ENCODE measurements at regions not wholly inside any gene's neighbourhood (a gene's known extent, or its start where the extent isn't known, plus 50 kb on each side); places are given as distances from the start of the nearest gene placed in this dataset.
A peak's percentile ranks its signal among the peaks of the same experiment; 100 is the strongest.
"Not testable (repeated sequence)": the region's sequence is repeated elsewhere in the genome, so short reads cannot be mapped to it uniquely, and the experiment has no call there.

DNA sequence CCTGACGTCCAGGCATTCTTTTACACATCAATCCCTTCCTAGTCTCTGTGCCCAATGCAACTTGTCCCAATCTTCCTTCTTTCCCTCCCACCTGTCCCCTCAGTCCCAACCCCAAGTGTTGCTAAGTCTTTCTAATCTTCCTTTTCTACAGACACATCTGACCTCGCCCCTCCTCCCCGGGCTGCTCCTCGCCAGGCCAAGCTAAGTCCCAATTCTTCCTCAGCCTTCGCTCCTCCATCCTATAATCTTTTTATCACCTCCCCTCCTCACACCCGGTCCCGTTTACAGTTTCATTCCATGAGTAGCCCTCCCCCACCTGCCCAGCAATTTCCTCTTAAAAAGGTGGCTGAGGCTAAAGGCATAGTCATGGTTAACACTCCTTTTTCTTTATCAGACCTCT is 413.3 kb upstream of the ST8SIA4 start:
- not testable (repeated sequence) for DNase-seq

DNA sequence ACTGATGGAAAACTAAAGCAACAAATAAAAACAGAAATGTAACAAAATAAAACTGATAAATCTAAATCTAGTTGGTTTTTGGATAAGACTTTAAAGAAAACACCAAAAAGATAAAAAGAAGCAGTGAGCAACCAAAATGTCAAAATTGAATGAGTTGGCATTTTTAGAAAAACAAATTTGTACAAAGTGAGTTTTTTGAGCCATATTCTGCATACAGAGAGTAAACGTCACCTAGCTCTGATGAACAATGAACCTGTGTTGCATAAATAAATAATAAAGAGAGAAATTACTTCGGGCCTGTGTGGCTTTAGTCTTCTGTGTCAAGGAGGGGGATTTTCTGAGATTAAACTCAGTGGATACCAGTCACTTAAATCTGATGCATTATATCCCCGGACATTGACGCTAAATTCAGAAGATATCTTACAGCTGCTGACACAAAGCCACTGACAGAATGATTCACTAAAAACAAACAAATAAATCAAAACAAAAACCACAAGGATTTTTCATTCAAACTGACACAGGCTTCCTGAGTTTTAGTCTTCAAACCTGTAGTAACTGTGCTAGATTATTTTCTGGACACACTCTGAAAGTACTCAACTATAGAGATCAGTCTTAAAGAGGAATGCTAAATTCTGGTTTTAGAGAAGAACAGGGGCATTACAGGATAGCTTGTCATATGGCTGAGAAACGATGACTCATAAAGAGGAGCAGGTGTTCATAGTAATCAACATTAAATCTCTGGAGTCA is 403.5 kb upstream of the ST8SIA4 start:
- no peak for DNase-seq

DNA sequence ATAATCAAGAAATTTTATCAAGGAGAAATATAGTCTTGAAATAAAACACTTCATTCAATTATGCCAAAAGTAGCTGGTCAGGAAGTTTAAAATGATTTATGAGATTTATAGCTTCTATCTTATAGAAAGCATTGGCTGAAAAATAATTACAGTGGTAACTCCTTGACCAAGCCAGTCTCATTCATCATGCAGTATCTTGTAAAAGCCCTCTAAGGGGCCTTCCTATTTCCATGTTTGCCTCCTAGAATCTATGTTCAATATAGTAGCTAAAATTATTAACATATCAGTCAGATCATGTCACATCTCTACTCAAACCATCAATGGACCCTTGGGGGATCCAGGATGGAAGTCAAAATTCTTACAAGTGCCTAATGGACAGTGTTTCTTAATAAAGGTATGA is 393.4 kb upstream of the ST8SIA4 start:
- no peak for DNase-seq

DNA sequence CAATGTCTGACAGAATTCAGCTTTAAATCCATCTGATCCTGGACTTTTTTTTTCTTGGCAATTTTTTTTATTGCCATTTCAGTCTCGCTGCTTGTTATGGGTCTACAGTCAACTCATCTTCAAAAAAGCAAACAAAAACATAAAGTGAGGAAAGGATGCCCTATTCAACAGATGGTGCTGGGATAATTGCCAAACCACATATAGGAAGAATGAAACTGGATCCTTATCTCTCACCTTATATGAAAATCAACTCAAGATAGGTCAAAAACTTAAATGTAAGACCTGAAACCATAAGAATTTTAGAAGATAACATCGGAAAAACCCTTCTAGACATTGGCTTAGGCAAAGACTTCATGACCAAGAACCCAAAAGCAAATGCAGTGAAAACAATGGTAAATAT is 389.1 kb upstream of the ST8SIA4 start:
- peak; percentile 25 for DNase-seq

DNA sequence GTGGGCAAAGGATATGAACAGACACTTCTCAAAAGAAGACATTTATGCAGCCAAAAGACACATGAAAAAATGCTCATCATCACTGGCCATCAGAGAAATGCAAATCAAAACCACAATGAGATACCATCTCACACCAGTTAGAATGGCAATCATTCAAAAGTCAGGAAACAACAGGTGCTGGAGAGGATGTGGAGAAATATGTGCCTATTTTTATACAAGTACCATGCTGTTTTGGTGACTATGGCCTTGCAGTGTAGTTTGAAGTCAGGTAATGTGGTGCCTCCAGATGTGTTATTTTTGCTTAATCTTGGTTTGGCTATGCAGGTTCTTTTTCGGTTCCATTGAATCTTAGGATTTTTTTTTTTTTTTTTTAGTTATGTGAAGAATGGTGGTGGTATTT is 387.7 kb upstream of the ST8SIA4 start:
- not testable (repeated sequence) for DNase-seq

DNA sequence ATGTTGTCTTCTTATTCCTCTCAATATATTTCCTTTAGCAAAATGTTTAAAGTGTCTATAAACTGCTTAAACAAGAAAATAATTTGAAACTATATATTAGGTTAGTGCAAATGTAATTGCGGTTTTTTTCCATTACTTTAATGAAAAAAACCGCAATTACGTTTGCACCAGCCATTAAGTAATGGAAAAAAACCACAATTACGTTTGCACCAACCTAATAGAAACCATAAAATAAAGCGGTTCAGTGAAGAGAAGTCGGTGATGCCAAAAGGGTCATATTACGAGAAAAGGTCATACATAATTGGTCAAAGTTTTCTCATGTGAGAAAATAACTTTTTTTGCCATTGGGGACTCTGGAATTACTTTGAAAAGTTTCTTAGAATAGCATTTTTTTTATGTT is 385.6 kb upstream of the ST8SIA4 start:
- no peak for DNase-seq

DNA sequence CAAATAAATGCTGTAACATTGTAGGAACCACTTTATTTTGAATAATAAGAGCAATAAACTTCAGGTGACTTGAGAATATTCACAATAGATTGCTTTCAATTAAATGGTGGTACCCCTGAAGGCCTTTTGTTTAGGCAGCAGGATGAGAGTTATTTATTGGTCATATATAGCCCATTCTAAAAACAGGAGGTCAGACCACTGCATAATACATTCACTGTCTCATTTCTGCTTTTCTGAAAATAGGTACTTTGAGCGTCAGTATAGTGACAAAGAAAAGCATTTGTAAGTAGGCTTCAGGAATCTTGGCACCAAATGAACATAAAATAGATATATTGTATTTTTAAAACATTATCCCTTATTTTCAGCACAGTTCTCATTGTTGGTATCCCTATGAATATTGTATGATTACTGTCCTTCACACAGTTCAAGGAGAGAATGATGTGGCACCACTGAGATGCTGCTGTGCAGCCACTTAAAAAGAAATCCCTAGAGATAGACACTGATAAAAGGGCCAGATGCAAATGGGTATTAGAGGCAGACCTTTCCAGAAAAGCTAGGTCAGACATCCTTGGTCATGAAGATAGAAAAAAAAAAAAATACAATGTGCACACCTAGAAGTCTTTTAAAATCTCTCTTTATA is 381.8 kb upstream of the ST8SIA4 start:
- DNase-seq, result no peak

DNA sequence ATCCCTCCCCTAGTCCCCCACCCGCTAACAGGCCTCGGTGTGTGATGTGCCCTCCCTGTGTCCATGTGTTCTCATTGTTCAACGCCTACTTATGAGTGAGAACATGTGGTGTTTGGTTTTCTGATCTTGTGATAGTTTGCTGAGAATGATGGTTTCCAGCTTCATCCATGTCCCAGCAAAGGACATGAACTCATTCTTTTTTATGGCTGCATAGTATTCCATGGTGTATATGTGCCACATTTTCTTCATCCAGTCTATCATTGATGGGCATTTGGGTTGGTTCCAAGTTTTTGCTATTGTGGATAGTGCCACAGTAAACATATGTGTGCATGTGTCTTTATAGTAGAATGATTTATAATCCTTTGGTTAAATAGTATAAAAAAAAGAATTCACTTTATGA is 380.9 kb upstream of the ST8SIA4 start:
- not testable (repeated sequence) for DNase-seq

DNA sequence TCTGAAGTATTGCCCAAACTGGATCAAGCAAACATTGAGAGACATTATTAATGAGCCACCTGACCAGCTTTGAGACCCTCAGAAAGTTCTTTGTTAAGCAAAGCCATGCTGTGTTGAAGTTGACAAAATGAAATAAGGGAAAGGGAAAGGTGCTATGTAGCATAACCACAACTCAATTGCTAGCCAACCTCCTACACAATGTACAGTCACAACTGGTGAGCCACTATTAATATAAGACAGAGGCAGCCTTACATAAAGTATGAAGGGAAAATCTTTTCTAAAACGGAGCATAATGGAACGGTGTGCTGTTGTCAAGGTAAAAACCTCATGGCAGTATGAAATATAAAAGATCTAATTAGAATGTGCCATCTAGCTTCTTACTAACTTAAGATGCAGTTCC is 375.8 kb upstream of the ST8SIA4 start:
- no peak for DNase-seq

DNA sequence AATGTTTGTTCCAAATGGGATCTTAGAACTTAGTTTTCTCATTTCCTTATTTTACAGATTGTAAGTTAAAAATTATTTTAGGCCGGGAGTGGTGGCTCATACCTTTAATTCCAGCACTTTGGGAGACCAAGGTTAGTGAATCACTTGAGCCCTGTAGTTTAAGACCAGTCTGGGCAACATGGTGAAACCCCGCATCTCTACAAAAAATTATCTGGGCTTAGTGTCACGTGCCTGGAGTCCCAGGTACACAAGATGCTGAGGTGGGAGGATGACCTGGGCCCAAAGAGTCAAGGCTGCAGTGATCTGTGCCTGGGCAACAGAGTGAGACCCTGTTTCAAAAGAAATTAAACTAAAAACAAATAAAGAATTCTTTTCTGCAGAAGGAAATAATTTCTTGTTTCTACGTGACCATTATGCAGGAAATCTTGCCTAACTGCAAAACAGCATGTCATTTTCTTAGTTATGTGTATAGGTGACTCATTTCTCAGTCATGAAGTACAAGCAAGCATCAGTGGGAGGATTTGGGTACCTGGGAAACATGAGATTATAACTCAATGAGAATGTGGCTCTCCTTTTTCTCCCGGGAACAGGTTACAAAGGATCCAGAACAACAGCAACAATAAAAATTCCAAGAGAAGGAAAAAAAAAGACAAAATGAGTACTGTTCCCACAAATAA is 375.1 kb upstream of the ST8SIA4 start:
- DNase-seq, result no peak

DNA sequence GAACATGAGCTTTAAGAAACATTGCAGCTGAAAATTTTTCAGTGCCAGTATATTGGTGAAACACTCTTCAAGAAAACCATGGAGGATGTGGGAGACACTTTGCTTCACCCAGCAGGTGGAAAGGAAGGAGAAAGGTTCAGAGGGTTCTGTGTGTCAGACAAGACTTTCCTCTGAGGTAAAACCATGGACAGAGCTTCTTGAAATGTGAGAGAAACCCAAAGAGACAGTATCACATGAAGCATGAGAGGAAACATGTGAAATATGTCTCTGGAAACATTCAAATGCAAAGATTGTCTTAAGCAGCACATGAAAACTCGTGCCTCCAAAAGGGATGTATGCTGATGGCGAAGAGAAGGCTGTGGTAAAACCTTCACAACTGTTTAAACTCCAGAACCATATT is 368.9 kb upstream of the ST8SIA4 start:
- DNase-seq, result no peak

DNA sequence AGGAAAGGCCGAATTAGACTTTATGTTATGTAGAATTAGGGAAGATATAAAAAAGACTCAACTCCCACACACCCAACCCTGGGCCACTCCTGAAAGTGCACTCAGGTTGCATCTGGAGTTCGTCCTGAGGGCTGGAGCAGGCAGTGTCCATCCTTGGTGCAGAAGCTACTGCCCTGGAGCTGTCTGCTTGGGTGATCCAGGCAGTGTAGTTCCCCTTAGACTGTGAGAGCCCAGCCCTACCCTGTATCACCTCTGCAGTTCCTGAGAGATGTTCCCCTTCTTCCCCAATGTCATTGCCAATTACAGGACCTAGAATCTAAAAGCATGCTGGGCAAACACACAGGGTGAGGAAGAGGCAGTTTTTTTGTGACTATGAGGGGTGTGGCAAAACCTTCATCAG is 368.3 kb upstream of the ST8SIA4 start:
- DNase-seq, result no peak

DNA sequence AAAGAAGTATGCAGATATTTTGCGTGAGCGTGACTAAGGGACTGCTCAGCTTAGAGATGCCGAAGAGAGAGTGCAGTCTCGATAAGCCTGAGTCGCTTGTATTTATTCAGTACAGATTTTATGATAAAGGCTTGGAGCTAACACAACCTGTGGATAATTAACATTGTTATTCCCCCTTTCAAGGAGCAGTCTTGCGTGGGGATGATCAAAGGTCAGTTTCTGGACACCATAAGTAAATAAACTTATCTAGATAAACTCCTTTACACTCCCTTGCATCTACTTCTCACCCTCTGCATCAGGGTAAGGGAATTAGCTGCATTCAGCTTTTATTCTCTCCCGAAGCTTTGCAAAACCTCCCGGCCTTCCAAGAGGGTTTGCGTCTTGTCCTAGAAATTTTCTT is 357.8 kb upstream of the ST8SIA4 start:
- DNase-seq, result no peak

DNA sequence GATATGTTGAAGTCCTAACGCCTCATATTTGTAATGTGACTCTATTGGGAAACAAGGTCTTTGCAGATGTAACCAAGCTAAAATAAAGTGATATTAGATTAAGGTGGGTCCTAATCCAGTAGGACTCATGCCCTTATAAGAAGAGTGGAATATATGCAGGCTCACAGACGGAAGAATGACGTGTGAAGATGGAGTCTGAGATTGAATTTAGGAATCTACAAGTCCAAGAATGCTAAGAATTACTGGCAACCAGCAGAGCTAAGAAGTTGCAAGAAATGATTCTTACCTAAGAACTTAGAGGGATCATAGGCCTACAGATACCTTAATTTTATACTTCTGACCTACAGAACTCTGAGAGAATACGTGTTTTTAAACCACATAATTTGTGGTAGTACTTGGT is 350.0 kb upstream of the ST8SIA4 start:
- no peak for DNase-seq

DNA sequence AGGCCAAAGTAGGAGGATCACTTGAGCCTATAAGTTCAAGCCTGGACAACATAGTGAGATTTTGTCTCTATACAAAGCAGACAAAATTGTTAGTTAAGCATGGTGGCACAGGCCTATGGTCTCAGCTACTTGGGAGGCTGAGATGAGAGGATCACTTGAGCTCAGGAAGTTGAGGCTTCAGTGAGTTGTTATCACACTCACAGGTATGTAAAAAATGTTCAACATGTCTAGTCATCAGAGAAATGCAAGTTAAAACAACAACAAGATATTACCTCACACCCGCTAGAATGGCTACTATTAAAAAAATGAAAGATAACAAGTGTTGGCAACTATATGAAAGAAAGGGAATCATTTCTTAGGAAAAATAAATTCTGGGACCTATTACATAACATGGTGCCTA is 341.5 kb upstream of the ST8SIA4 start:
- DNase-seq, result no peak

DNA sequence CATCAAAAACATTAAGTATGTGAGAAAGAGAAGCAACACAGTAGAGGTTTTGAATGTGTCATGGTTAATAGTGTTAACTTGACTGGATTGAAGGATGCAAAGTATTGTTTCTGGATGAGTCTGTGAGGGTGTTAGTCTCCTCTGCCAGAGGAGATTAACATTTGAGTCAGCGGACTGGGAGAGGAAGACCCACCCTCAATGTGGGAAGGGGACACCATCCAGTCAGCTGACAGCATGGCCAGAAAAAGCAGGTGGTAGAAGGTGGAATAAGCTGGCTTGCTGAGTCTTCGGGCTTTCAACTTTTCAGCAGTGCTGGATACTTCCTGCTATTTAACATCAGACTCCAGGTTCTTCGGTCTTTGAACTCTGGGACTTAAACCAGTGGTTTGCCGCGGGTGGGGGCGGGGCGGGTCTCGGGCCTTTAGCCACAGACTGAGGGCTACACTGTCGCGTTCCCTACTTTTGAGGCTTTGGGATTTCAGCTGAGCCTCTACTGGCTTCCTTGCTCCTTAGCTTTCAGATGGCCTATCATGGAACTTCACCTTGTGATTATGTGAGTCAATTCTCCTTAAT is 309.9 kb upstream of the ST8SIA4 start:
- DNase-seq, result no peak

DNA sequence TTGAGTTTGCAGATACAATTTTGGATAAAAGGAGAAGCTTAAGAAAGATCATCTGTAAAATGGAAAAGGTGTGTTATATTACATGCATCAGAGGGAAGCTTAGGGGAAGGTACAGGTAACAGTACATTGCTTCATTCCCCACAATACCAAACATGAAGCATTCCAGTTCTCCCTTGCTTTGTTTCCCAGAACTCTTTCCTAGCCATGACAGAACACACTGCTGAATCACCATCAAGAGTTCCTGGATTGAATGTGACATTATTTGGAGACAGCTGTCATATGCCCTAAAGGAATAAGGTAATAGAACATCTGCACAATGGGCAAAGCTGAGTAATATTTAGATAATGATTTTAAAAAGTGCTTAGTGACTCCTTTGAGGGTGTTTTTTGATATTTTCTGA is 303.5 kb upstream of the ST8SIA4 start:
- DNase-seq, result no peak

DNA sequence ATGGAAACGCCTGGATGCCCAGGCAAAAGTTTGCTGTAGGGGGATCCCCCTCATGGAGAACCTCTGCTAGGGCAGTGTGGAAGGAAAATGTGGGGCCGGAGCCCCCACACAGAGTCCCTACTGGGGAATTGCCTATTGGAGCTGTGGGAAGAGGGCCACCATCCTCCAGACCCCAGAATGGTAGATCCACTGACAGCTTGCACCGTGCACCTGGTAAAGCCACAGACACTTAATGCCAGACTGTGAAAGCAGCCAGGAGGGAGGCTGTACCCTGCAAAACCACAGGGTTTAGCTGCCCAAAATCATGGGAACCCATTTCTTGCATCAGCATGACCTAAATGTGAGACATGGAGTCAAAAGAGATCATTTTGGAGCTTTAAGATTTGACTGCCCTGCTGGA is 302.0 kb upstream of the ST8SIA4 start:
- not testable (repeated sequence) for DNase-seq

DNA sequence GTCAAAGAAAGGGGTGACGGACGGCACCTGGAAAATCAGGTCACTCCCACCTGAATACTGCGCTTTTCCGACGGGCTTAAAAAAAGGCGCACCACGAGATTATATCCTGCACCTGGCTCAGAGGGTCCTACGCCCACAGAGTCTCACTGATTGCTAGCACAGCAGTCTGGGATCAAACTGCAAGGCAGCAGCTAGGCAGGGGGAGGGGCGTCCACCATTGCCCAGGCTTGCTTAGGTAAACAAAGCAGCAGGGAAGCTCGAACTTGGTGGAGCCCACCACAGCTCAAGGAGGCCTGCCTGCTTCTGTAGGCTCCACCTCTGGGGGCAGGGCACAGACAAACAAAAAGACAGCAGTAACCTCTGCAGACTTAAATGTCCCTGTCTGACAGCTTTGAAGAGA is 277.3 kb upstream of the ST8SIA4 start:
- not testable (repeated sequence) for DNase-seq

DNA sequence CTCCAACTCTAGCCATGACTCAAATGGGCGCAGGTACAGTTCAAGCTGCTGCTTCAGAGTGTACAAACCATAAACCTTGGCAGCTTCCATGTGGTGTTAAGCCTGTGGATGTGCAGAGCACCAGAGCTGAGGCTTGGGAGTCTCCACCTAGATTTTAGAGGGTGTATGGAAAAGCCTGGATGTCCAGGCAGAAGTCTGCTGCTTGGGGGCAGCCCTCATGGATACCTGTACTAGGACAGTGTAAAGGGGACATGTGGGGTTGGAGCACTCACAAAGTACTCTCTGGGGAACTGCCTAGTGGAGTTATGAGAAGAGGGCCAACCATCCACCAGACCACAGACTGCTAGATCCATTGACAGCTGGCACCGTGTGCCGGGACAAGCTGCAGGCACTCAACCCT is 273.5 kb upstream of the ST8SIA4 start:
- DNase-seq, result no peak

DNA sequence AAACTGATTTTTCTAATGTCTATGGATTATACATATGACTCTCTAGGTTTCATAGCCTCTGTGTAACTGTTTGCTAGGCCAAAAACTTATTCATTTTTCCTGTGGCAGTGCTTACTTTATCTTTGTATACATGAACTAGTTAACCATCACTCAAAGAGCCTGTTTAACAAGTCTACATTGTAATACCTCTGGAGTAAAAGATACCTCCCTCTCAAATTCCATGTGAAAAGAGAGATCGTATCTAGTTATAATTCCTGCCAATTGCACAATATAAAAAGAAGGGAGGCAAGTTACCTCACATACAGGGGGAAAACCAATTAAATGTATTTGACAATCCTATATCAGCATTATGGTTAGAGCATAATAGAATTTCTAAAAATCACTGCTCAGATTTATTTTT is 271.9 kb upstream of the ST8SIA4 start:
- no peak for DNase-seq

DNA sequence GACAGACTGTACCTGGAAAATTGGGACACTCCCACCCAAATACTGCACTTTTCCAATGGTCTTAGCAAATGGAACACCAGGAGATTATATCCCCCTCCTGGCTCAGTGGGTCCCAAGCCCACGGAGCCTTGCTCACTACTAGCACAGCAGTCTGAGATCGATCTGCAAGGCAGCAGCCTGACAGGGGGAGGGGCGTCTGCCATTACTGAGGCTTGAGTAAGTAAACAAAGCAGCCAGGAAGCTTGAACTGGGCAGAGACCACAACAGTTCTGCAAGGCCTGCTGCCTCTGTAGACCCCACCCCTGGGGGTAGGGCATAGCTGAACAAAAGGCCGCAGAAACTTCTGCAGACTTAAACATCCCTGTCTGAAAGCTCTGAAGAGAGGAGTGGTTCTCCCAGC is 260.0 kb upstream of the ST8SIA4 start:
- no peak for DNase-seq

DNA sequence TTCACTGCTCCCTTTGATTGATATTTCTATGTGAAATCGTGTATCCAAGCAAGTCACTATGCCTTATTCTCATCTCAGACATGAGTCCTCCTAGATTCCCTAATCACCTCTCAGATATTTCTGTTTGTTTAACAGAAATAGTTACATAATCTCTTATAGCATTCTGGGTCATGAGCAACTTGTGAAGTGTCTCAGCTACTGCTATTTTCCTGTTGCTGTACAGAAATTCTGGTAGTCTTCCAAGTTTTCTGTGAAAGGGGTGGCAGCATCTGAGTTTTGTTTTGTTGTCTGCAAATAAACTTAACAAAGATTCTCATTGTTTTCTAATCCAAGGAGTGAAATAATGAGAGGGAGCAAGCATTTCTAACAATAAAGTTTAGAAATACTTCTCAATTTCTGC is 256.9 kb upstream of the ST8SIA4 start:
- no peak for DNase-seq

DNA sequence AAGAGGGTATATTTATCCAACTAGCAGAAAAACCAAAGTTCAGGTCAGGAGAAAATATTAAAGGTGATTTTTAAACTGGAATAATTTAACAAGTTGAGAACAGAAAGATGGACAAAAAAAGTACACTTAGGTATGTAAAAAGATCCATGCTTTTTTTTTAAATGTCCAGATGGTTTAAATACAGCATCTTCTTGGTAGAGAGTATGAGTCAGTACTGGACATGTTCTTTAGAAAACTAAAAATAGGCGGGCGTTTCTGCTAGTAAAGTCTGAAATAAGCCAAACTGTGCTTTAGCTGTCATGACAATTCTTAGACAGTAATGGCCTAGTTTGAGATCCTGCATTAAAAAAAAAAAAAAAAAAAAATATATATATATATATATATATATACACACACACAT is 255.9 kb upstream of the ST8SIA4 start:
- DNase-seq, result no peak

Data from NCI-H1105 (cell line).